ENCODE measurements at regions not wholly inside any gene's neighbourhood (a gene's known extent, or its start where the extent isn't known, plus 50 kb on each side); places are given as distances from the start of the nearest gene placed in this dataset.
A peak's percentile ranks its signal among the peaks of the same experiment; 100 is the strongest.
"Not testable (repeated sequence)": the region's sequence is repeated elsewhere in the genome, so short reads cannot be mapped to it uniquely, and the experiment has no call there.

GRCh38 chr7:67301667-67302066 lies 305.0 kb downstream of the TYW1 start:
- no peak for DNase-seq (ENCODE audit: low spot score)

- DNase-seq (ENCODE audit: low spot score), result peak; percentile 99
Measured at GRCh38 chr7:67302113-67303039, 305.7 kb downstream of the TYW1 start.

GRCh38 chr7:67304846-67305245 lies 308.2 kb downstream of the TYW1 start:
- DNase-seq (ENCODE audit: low spot score), result not testable (repeated sequence)

- DNase-seq (ENCODE audit: low spot score), result no peak
Measured at GRCh38 chr7:67306331-67306730, 309.7 kb downstream of the TYW1 start.

- no peak for DNase-seq (ENCODE audit: low spot score)
Measured at GRCh38 chr7:67309764-67310549, 313.3 kb downstream of the TYW1 start.

- no peak for DNase-seq (ENCODE audit: low spot score)
Measured at GRCh38 chr7:67311901-67312300, 315.3 kb downstream of the TYW1 start.

GRCh38 chr7:67313213-67313612 lies 316.6 kb downstream of the TYW1 start:
- no peak for DNase-seq (ENCODE audit: low spot score)

GRCh38 chr7:67316902-67317301 lies 320.3 kb downstream of the TYW1 start:
- not testable (repeated sequence) for DNase-seq (ENCODE audit: low spot score)

- DNase-seq (ENCODE audit: low spot score), result not testable (repeated sequence)
Measured at GRCh38 chr7:67328257-67328656, 331.6 kb downstream of the TYW1 start.

GRCh38 chr7:67335165-67335564 lies 338.5 kb downstream of the TYW1 start:
- not testable (repeated sequence) for DNase-seq (ENCODE audit: low spot score)

GRCh38 chr7:67335663-67336062 lies 339.0 kb downstream of the TYW1 start:
- not testable (repeated sequence) for DNase-seq (ENCODE audit: low spot score)

GRCh38 chr7:67338545-67338944 lies 341.9 kb downstream of the TYW1 start:
- not testable (repeated sequence) for DNase-seq (ENCODE audit: low spot score)

- DNase-seq (ENCODE audit: low spot score), result peak; percentile 51
Measured at GRCh38 chr7:67341153-67341768, 344.6 kb downstream of the TYW1 start.

GRCh38 chr7:67343114-67343513 lies 346.5 kb downstream of the TYW1 start:
- DNase-seq (ENCODE audit: low spot score), result peak; percentile 62

GRCh38 chr7:67343572-67343971 lies 346.9 kb downstream of the TYW1 start:
- peak; percentile 64 for DNase-seq (ENCODE audit: low spot score)

- DNase-seq (ENCODE audit: low spot score), result no peak
Measured at GRCh38 chr7:67344481-67345193, 348.0 kb downstream of the TYW1 start.

- DNase-seq (ENCODE audit: low spot score), result no peak
Measured at GRCh38 chr7:67346126-67346525, 349.5 kb downstream of the TYW1 start.

- DNase-seq (ENCODE audit: low spot score), result peak; percentile 72
Measured at GRCh38 chr7:67346876-67347275, 350.2 kb downstream of the TYW1 start.

GRCh38 chr7:67348171-67348570 lies 351.5 kb downstream of the TYW1 start:
- DNase-seq (ENCODE audit: low spot score), result peak; percentile 49

- DNase-seq (ENCODE audit: low spot score), result peak; percentile 43
Measured at GRCh38 chr7:67357653-67358052, 361.0 kb downstream of the TYW1 start.

GRCh38 chr7:67358316-67358715 lies 361.7 kb downstream of the TYW1 start:
- DNase-seq (ENCODE audit: low spot score), result peak; percentile 35

Data from mesenteric fat pad (tissue), 1 donor.